CMK (cell line): ENCODE measurements at regions not wholly inside any gene's neighbourhood (a gene's known extent, or its start where the extent isn't known, plus 50 kb on each side); places are given as distances from the start of the nearest gene placed in this dataset.

Source experiments
- DNase-seq: peaks from one replicate; pipeline ENCODE4 v3.0.0-alpha.2; 2010; ENCODE audit warnings: low read depth

GRCh38 chr5:67693956-67694809 is 497.6 kb upstream of the CD180 start:
- no peak for DNase-seq

GRCh38 chr5:67686746-67687145 is 490.1 kb upstream of the CD180 start:
- no peak for DNase-seq

GRCh38 chr5:67681703-67682102 is 485.1 kb upstream of the CD180 start:
- DNase-seq: no peak

DNA sequence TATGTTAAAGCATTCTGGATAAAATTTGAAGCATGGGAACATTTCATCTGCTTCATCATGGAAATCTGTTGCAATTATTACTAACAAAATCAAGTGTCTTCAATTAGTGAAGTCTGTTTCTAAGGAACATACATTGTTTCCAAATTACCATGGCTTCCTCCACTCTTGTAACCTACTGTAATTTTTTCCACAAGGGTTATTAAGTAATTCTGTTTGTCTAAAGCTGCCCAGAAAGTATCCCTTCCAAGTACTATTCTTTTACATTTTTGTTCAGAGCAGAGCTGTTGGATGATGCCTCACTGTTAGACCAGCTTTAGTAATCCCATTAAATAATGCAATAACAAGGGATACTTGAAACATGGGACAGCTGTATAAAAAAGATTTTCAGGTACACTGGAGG is 483.5 kb upstream of the CD180 start:
- DNase-seq: no peak

DNA sequence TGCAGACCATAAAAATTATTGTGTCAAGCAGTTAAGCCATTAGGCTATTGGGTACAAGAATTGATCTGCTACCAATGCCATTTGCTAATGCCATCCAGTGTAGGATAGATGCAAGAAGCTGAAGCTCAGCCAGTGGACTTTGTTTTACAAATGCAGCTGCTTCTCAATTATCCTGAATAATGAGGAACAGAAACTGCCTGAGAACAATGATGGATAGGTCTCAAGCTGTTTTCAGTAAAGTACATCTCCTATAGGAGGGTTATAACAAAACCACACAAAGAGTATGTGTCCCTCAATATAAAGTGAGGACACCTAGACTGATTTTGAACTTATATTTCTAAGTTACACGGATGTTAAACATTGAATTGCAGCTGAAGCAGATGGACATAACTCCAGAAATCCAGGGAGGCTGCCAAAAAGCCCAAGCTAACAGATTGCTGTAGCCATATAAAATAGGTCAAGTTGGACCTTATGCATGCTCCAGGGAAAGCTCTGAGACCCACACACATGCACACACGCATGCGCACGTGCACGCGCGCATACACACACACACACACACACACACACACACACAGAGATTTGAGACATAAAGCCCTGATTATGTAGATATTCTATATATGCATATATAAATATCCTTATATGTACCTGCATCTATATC is 482.7 kb upstream of the CD180 start:
- no peak for DNase-seq

GRCh38 chr5:67678594-67678993 is 482.0 kb upstream of the CD180 start:
- no peak for DNase-seq

DNA sequence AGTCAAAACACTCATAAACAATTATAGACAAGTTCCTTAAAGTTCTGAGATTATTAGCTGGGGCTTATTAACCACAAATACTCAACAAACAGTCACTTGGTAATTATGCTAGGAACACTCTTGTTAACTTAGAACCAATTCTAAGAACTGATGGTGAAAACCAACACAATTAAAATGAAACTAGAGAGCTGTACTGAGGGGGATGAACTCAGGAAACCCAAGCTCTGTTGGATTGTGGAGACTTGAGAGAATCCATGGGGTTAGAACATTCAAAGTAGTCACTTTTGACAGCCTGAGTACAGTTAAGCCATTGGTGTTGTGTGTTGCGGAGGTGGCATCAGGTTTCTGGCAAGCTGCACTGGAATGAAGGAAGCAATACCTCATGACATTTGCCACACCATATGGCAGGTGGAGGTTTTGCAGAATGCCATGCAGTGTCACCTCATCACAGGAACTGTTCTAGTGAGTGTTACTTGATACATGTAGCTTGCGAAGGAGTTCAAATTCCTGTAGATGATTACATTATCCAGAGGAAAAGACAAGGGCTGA is 480.9 kb upstream of the CD180 start:
- no peak for DNase-seq

DNA sequence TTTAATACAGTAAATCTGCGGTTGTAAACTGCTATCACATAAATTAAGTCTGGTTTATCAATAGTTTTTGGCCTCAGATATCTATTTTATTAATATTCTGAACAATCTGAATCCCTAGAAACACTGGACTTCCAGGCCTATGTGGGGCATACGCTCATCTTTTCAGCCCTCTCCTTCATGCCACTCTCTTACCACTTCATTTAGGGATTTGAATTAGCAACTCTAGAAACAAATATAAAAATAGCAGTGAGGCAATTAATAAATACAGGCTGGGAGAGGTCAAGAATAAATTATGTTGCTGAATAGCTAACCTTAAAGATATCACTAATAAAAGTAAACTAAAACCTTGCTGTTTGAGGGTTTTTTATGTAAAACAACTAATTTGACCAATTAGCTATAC is 480.3 kb upstream of the CD180 start:
- no peak for DNase-seq

DNA sequence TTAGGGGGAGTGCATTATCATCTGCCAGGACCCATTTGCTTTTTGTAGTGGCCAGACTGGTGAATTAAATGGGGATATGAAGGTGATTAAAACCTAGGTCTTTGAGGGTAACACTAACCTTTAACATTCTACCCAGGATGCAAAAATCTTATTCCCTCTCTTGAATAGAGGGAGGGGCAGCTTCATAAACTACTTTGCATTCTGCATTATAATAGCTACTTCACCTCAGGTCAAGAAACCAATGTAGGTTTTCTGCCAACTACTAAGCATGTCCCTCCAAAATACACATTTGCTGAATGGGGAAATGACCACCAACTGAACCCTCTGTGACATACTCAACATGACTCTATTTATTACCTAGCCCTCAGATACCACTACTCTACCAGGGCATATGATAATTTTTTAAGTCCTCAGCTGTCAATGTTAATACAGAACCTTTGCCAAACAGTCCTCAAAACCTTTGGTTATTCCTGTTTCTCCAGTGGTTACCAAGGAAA is 477.6 kb upstream of the CD180 start:
- no peak for DNase-seq

- no peak for DNase-seq
Measured at GRCh38 chr5:67673618-67674017, 477.0 kb upstream of the CD180 start.

DNA sequence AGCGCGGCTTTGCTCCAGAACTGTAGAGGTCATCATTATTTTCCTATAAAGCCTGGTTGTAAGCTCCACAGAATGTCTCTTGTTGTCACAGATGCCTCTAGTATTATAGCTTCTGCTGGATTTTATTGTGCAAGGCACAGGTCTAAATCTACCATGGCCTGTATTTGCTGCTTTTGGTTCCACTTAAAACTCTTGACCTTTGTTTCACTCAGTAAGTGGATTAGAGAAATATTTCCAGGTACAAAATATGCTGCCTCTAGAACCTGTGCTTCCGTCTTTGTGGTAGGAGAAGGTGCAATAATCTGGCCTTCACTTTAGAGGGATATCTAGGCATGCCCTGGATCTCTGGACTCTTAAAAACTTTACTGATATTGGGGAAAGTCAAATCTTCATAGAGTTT is 476.6 kb upstream of the CD180 start:
- DNase-seq: no peak

DNA sequence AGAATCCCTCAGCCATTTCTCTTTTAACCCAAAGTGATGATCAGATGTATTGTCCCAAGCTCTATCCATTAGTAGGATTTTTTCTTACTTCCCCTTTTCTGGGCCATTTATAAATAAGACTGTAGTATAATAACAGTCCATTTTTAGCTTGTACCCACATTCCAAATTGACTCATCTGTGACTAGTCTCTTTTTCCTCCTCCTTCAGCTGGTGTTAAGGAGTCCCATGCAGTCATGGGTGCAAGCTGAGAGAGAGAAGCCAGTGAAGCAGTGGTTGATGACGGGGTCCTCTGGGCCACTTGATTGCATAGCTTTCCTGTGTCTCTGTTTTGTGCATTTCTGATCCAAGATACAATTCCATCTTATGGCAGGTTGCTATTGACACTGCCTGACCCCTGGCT is 476.0 kb upstream of the CD180 start:
- DNase-seq: no peak

DNA sequence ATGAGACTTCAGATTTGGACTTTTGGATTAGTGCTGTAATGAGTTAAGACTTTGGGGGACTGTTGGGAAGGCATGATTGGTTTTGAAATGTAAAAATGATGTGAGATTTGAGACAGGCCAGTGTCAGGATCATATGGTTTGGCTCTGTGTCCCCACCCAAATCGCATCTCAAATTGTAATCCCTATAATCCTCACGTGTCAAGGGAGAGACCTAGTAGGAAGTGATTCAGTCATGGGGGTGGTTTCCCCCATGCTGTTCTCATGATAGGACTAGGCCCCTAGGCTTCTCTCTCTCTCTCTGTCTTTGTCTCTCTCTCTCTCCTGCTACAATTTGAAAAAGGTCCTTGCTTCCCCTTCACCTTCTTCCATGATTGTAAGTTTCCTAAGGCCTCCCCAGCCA is 473.3 kb upstream of the CD180 start:
- DNase-seq: no peak

GRCh38 chr5:67660149-67660548 is 463.6 kb upstream of the CD180 start:
- no peak for DNase-seq

DNA sequence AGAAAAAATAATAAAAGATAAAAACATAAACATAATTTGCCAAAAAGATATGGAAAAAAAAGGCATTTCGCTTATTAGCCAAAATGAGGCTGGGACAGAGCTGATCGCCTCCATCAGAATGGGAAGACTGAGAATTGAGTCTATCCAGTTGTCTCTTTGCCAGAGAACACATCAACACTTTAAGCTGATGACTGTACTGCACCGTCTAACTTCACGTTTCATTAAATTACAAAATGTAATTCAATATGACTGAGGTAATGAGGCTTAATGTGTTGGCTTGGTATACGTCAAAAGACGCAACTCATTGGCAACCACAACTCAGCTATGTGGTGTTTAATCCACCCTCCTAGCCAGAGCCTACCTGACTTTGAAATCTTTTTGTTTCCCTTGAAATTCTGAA is 462.7 kb upstream of the CD180 start:
- DNase-seq: no peak

DNA sequence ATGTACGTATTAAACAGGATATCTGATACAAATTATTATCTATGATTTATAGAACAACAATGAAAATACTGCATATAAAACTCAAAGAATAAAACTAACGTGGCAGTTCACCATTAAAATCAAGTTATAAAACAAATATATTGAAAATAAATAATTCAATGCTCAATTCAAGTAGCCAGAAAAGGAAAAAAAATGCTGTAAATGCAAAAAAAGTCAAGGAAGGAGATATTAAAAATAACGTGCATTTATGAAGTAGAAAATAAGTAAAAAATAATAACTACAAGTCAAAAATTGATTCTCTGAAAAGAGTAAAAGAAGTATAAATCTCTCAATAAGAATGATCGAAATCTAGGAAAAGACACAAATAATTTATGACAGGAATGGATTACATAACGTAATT is 460.5 kb upstream of the CD180 start:
- DNase-seq: no peak

DNA sequence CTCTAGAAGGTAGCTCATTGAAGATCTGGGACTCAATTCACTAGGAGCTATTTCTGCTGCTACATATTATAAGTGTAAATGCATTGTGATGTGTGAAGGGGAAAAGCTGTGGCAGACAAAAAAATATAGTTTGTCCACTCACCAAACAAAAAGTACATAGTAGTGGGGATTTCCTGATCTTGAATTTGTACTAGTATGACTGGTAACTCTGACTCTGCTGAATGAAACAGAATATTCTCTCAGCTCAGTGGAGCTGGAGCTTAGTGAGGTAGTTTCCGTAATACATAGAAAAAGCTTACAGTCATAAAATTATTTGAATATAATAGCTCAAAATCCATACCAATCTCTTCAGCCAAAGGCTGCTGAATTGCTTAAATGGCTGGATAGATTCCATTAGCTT is 455.6 kb upstream of the CD180 start:
- DNase-seq: no peak

- DNase-seq: no peak
Measured at GRCh38 chr5:67651180-67651579, 454.6 kb upstream of the CD180 start.

DNA sequence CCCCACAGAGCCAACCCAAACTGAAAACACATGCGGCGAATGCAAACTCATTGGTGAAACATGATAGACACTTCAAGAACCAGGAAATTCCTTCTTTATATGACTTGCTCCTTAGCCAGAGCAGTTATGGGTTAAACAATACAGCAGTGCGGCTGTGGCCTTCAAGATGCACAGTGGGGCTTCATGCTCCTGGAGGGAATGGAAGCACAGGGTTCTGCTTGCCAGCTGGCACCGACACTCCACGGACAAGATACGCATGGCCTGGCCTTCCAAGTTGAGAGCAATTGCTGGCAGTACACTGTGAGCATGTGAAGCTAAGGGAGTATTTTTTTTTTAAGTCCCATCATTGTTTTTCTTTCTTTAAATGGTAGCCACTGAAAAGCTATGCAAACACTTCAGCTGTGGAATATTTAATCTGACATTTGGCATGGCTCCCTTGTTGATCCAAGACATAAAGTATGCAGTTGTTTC is 451.6 kb upstream of the CD180 start:
- no peak for DNase-seq

DNA sequence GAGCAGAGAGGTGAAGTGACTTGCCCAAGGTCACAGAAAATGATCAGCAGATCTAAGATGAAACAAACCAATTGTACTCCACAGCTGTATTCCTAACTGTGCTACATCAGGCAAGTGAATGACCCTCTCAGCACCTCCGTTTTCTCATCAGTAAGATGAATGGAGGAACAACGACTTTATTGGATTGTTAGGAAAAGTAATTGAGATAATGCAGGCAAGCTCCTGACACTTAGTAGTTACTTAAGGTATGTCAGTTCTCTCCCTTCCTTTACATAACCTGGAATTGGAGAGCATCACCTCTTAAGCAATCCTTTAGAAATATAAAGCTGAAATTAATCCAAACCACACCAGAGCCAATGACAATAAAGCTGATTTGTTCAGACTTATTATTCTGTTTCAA is 451.2 kb upstream of the CD180 start:
- DNase-seq: no peak

GRCh38 chr5:67644221-67644920 is 447.8 kb upstream of the CD180 start:
- DNase-seq: no peak

DNA sequence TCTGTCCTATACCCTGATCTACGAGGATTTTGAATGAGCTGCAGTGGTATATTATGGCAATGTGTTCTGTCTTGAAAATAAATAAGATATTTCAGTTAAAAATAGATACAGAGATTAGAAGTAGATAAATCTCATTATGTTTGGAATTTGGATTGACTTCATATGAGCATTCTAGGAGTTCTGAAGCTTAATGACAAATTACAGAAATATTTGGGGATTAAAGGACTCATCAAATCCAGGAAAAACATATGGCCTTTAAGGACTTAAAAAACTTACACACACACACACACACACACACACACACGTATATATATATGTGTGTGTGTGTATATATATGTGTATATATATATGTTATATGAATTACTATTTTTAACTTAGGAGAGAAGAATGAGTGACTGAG is 446.9 kb upstream of the CD180 start:
- DNase-seq: no peak

GRCh38 chr5:67639976-67640375 is 443.4 kb upstream of the CD180 start:
- DNase-seq: no peak
